ENCODE measurements at regions not wholly inside any gene's neighbourhood (a gene's known extent, or its start where the extent isn't known, plus 50 kb on each side); places are given as distances from the start of the nearest gene placed in this dataset.

- TF ChIP-seq CTCF (optimal IDR thresholded peaks at IDR 0.05 in 1 of 3, IDR thresholded peaks at IDR 0.05 in 1 of 3, conservative IDR thresholded peaks at IDR 0.05 in 1 of 3; ENCODE audit: extremely low read depth in 1 of 3, insufficient read depth in 2 of 3, low read length in 3 of 3), result no peak
- TF ChIP-seq EZH2 (IDR thresholded peaks at IDR 0.05; ENCODE audit: low read length), result no peak
Observed at GRCh38 chr5:5570646-5571045, 148.2 kb downstream of the ICE1 start.

Measured in keratinocyte (primary cell).